Endothelial cell of umbilical vein (primary cell): ENCODE measurements at regions not wholly inside any gene's neighbourhood (a gene's known extent, or its start where the extent isn't known, plus 50 kb on each side); places are given as distances from the start of the nearest gene placed in this dataset.

Experiments used
- BruUV-seq: library from RNA; stranded (reverse); fragments of 400-500 nt; replicated peaks from 2 replicates; lab custom pipeline; 2021; lab: Mats Ljungman, UMichigan
- CTCF ChIA-PET: fragments of 300-600, 350-600 bp; sonication (Branson Sonifier 250); formaldehyde crosslinking; loops from one replicate; lab custom pipeline; 2021; ENCODE audit warnings: antibody characterized with exemption, inconsistent platforms; lab: Charles Lee
- POLR2A ChIA-PET: fragments of 300-600, 350-600 bp; sonication (Branson Sonifier 250); formaldehyde crosslinking; loops from one replicate; lab custom pipeline; 2021; ENCODE audit warnings: antibody characterized with exemption, inconsistent platforms; lab: Charles Lee
- DNase-seq: peaks from one replicate; pipeline ENCODE4 v3.0.0-alpha.2; 2011; ENCODE audit warnings: low read depth, low spot score
- FAIRE-seq: peaks from 2 replicates; lab custom pipeline; 2011; peaks lifted over from hg19 to GRCh38; lab: Jason Lieb, UNC
- H2AFZ ChIP-seq: 2 replicates; pipeline ENCODE4 v1.6.0; 2012; ENCODE audit warnings: low read depth, low read length, control low read depth, inconsistent platforms
- H3K27ac ChIP-seq: 2 replicates; pipeline ENCODE4 v1.5.1; 2011; ENCODE audit warnings: low read depth, mild to moderate bottlenecking, control low read depth, low read length, moderate library complexity; ENCODE audit not compliant: insufficient read depth
- H3K27me3 ChIP-seq, 2 experiments: 2 replicates each; pipeline versions ENCODE4 v1.6.0 to v1.6.1; 2011; ENCODE audit warnings: low read length in 2 of 2, mixed read lengths in 1 of 2; ENCODE audit not compliant: control insufficient read depth in 2 of 2, insufficient read depth in 2 of 2
- H3K36me3 ChIP-seq, 2 experiments: 2 replicates in 1 of 2; 3 replicates in 1 of 2; pipeline ENCODE4 v1.5.1; 2011; ENCODE audit warnings: low read length in 2 of 2, mild to moderate bottlenecking in 1 of 2, moderate library complexity in 1 of 2; ENCODE audit not compliant: control insufficient read depth in 2 of 2, insufficient read depth in 2 of 2; ENCODE audit errors: extremely low read depth in 1 of 2
- H3K4me1 ChIP-seq: 3 replicates; pipeline ENCODE4 v1.5.1; 2011; ENCODE audit warnings: mild to moderate bottlenecking, low read length; ENCODE audit not compliant: control insufficient read depth, insufficient read depth; ENCODE audit errors: extremely low read depth
- H3K4me2 ChIP-seq: 2 replicates; pipeline ENCODE4 v1.6.1; 2011; ENCODE audit warnings: low read length, control low read depth, mixed read lengths; ENCODE audit not compliant: insufficient read depth
- H3K4me3 ChIP-seq, 3 experiments: fragments of 200-600 bp in 1 of 3; sonication (generic), shearing (Covaris generic) in 1 of 3; replicated peaks in 1 of 3; 2 replicates each; pipeline ENCODE4 v1.5.1; 2011 to 2016; ENCODE audit warnings: control low read depth in 3 of 3, low read length in 3 of 3, mild to moderate bottlenecking in 2 of 3, inconsistent platforms in 1 of 3, low read depth in 1 of 3, moderate library complexity in 1 of 3; ENCODE audit not compliant: insufficient read depth in 1 of 3
- H3K79me2 ChIP-seq: 2 replicates; pipeline ENCODE4 v1.6.0; 2012; ENCODE audit warnings: low read length, inconsistent platforms; ENCODE audit not compliant: control insufficient read depth, insufficient read depth
- H3K9ac ChIP-seq: replicated peaks from 2 replicates; pipeline ENCODE3; 2011; ENCODE audit warnings: low read length, control low read depth; ENCODE audit not compliant: insufficient read depth; ENCODE audit errors: extremely low read depth
- H3K9me1 ChIP-seq: replicated peaks from 3 replicates; pipeline ENCODE4 v1.6.0; 2011; ENCODE audit warnings: mild to moderate bottlenecking, low read length; ENCODE audit not compliant: control insufficient read depth, insufficient read depth; ENCODE audit errors: extremely low read depth
- H3K9me3 ChIP-seq: replicated peaks from 2 replicates; pipeline ENCODE4 v1.5.1; 2012; ENCODE audit warnings: low read length, inconsistent platforms; ENCODE audit not compliant: control insufficient read depth, insufficient read depth
- H4K20me1 ChIP-seq: replicated peaks from 2 replicates; pipeline ENCODE3; 2011; ENCODE audit warnings: mild to moderate bottlenecking, low read length; ENCODE audit not compliant: control insufficient read depth, insufficient read depth; ENCODE audit errors: extremely low read depth
- CTCF ChIP-seq, 2 donors: IDR thresholded peaks; 1 replicate in 1 of 2; 2 replicates in 1 of 2; pipeline ENCODE4 v1.5.1; 2011; ENCODE audit warnings: low read length in 2 of 2, mild to moderate bottlenecking in 2 of 2, moderate library complexity in 2 of 2, control low read depth in 1 of 2, inconsistent platforms in 1 of 2, low read depth in 1 of 2; ENCODE audit not compliant: insufficient read depth in 1 of 2; ENCODE audit errors: extremely low read depth in 1 of 2
- EZH2 ChIP-seq: IDR thresholded peaks from 2 replicates; pipeline ENCODE4 v1.6.1; 2012; ENCODE audit warnings: borderline replicate concordance, low read depth, mild to moderate bottlenecking, moderate library complexity, low read length, inconsistent platforms; ENCODE audit not compliant: severe bottlenecking
- GATA2 ChIP-seq: IDR thresholded peaks from 2 replicates; pipeline ENCODE4 v1.7.0; 2011; ENCODE audit warnings: low read depth, mild to moderate bottlenecking, moderate library complexity, mixed read lengths, low read length; ENCODE audit not compliant: insufficient read length, insufficient read depth
- JUN ChIP-seq: IDR thresholded peaks from 2 replicates; pipeline ENCODE4 v1.6.1; 2011; ENCODE audit warnings: borderline replicate concordance, low read depth; ENCODE audit not compliant: insufficient read length, insufficient read depth
- MAX ChIP-seq: IDR thresholded peaks from 2 replicates; pipeline ENCODE4 v1.6.1; 2011; ENCODE audit not compliant: insufficient read depth, insufficient read length
- MYC ChIP-seq: IDR thresholded peaks from one replicate; pipeline ENCODE4 v1.6.1; 2011; ENCODE audit warnings: mild to moderate bottlenecking, low read depth, low read length
- POLR2A ChIP-seq: IDR thresholded peaks from 2 replicates; pipeline ENCODE4 v1.6.1; 2012; ENCODE audit warnings: low read depth, mild to moderate bottlenecking, control low read depth, low read length
- POLR2AphosphoS5 ChIP-seq: IDR thresholded peaks from 2 replicates; pipeline ENCODE4 v1.6.1; 2012; ENCODE audit warnings: low read depth, mild to moderate bottlenecking, control low read depth, low read length, moderate library complexity; ENCODE audit not compliant: insufficient read depth
- dilution Hi-C: fragments of 300-500 bp; cut with MboI; formaldehyde crosslinking; loops from one replicate; pipeline ENCODE4 v1.15.0; 2019; ENCODE audit warnings: low sequenced_read_pairs; ENCODE audit not compliant: extremely low pct_ligation_motif_present
- intact Hi-C: fragments of 100-400 bp; cut with micrococcal nuclease; formaldehyde crosslinking; loops from one replicate; pipeline ENCODE4 v1.10.0; 2022

GRCh38 chr4:29128810-29129209, 1591.4 kb upstream of the PCDH7 start:
- intact Hi-C loops = no loop called here

GRCh38 chr4:29131304-29131703, 1588.9 kb upstream of the PCDH7 start:
- FAIRE-seq = no peak
- no peaks in the 10 kb centered on the region for H4K20me1 ChIP-seq
- H3K9ac ChIP-seq = no peak overlapping the region
- TF ChIP-seq CTCF (IDR thresholded peaks at IDR 0.05; ENCODE audit: extremely low read depth in 1 of 2, insufficient read depth in 1 of 2, low read depth in 1 of 2, low read length in 2 of 2) = no peak
- TF ChIP-seq POLR2A = no peak
- TF ChIP-seq MYC = no peak
- TF ChIP-seq MAX = no peak
- TF ChIP-seq POLR2AphosphoS5 = no peak
- TF ChIP-seq EZH2 = no peak
- TF ChIP-seq GATA2 = no peak
- TF ChIP-seq JUN = no peak
- no peak overlapping the region for H3K27ac ChIP-seq
- no peaks in the 10 kb centered on the region for H3K4me1 ChIP-seq
- ChIA-PET CTCF (interaction anchor here (1.0 to 1.5 kb wide), 3 partner anchors 9 to 13 kb away, joined by 3 to 4 read pairs (median 3); no protein-coding TSS in a partner anchor), POLR2A (no interaction called here)
- no peaks in the 10 kb centered on the region for H3K27me3 ChIP-seq
- H3K9me1 ChIP-seq = no peaks in the 10 kb centered on the region
- H3K4me3 ChIP-seq = no peak overlapping the region
- no TSS peak for BruUV-seq
- no peaks in the 10 kb centered on the region for H3K36me3 ChIP-seq
- DNase-seq = no peak
- dilution Hi-C loops = no loop called here
- no peaks in the 10 kb centered on the region for H3K79me2 ChIP-seq
- no peaks in the 10 kb centered on the region for H3K9me3 ChIP-seq
- no peak overlapping the region for H2AFZ ChIP-seq
- H3K4me2 ChIP-seq = no peak overlapping the region
- intact Hi-C loops = no loop called here

More at GRCh38 chr4:29128810-29129209, 1591.4 kb upstream of the PCDH7 start:
- CTCF ChIA-PET = interaction anchor here (0.5 kb wide), 1 partner anchor 994 kb away, joined by 3 read pairs; no protein-coding TSS in a partner anchor
- no peak for TF ChIP-seq JUN
- no peak for TF ChIP-seq CTCF (IDR thresholded peaks at IDR 0.05; ENCODE audit: extremely low read depth in 1 of 2, insufficient read depth in 1 of 2, low read depth in 1 of 2, low read length in 2 of 2)
- H3K4me2 ChIP-seq = no peak overlapping the region
- no peak overlapping the region for H3K4me3 ChIP-seq
- H3K4me1 ChIP-seq = no peaks in the 10 kb centered on the region
- no peak for FAIRE-seq
- H2AFZ ChIP-seq = no peak overlapping the region
- no peaks in the 10 kb centered on the region for H3K9me3 ChIP-seq
- H3K27me3 ChIP-seq = no peaks in the 10 kb centered on the region
- no peaks in the 10 kb centered on the region for H3K79me2 ChIP-seq
- BruUV-seq = no TSS peak
- POLR2A ChIA-PET = no interaction called here
- no peaks in the 10 kb centered on the region for H4K20me1 ChIP-seq
- no peak overlapping the region for H3K9ac ChIP-seq
- dilution Hi-C loops = no loop called here
- no peak overlapping the region for H3K27ac ChIP-seq
- no peaks in the 10 kb centered on the region for H3K36me3 ChIP-seq
- H3K9me1 ChIP-seq = no peaks in the 10 kb centered on the region
- no peak for DNase-seq
